ENCODE measurements at regions not wholly inside any gene's neighbourhood (a gene's known extent, or its start where the extent isn't known, plus 50 kb on each side); places are given as distances from the start of the nearest gene placed in this dataset.

GRCh38 chr3:163726125-163726524 is 1352.2 kb downstream of the SI start:
- H3K27ac ChIP-seq: no peak overlapping the region
- no peaks in the 10 kb centered on the region for H3K36me3 ChIP-seq (replicated peaks; ENCODE audit: insufficient read depth, low read depth)
- TF ChIP-seq CTCF (IDR thresholded peaks at IDR 0.05; ENCODE audit: poor library complexity) (no peak), EZH2 (IDR thresholded peaks at IDR 0.05; ENCODE audit: borderline replicate concordance) (no peak), EZH2phosphoT487 (IDR thresholded peaks at IDR 0.05; ENCODE audit: low read depth, severe bottlenecking, unreplicated experiment) (no peak)
- no peaks in the 10 kb centered on the region for H3K27me3 ChIP-seq
- no peak overlapping the region for H2AFZ ChIP-seq
- H4K20me1 ChIP-seq (ENCODE audit: insufficient read depth, poor library complexity, severe bottlenecking): no peaks in the 10 kb centered on the region
- H3K4me3 ChIP-seq: no peak overlapping the region
- DNase-seq (ENCODE audit: low spot score): no peak
- no peak overlapping the region for H3K4me2 ChIP-seq
- no peaks in the 10 kb centered on the region for H3K9me3 ChIP-seq (ENCODE audit: low read depth)
- H3K79me2 ChIP-seq: no peaks in the 10 kb centered on the region
- H3K9me2 ChIP-seq (replicated peaks; ENCODE audit: insufficient read depth): no peaks in the 10 kb centered on the region
- H3K4me1 ChIP-seq (ENCODE audit: insufficient read depth): no peaks in the 10 kb centered on the region
- 44% methylated on average over 2 of the region's 2 CpGs for WGBS (ENCODE audit: low lambda C conversion rate, missing lambda C conversion rate)

- TF ChIP-seq EZH2phosphoT487 (IDR thresholded peaks at IDR 0.05; ENCODE audit: low read depth, severe bottlenecking, unreplicated experiment): no peak
- TF ChIP-seq EZH2 (IDR thresholded peaks at IDR 0.05; ENCODE audit: borderline replicate concordance): no peak
- TF ChIP-seq CTCF (IDR thresholded peaks at IDR 0.05; ENCODE audit: poor library complexity): no peak
- H4K20me1 ChIP-seq (ENCODE audit: insufficient read depth, poor library complexity, severe bottlenecking): no peaks in the 10 kb centered on the region
- 90% methylated on average over 2 of the region's 2 CpGs for WGBS (ENCODE audit: low lambda C conversion rate, missing lambda C conversion rate)
Observed at GRCh38 chr3:163722405-163722804, 1355.9 kb downstream of the SI start.

DNA sequence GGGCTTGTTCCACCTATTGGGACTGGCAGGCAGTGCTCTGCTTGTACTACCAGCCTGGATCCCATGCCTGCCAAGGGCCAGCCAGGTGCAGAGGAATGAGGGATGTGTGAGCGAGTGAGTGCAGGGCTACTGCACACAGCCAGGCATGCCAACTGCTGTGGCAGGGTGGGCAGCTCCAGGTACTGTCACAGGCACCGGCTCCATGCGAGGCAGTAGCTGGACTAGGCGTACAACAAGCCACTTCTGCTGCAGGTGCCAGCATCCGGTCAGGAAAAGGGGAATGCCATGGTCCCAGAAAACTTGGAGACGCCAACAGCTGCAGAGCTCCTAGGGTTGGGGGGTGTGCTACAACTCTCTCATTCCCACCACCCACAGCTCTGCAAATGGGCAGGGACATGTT is 1356.7 kb downstream of the SI start:
- no peak overlapping the region for H3K4me3 ChIP-seq
- H3K9me3 ChIP-seq (ENCODE audit: low read depth): no peaks in the 10 kb centered on the region
- TF ChIP-seq EZH2phosphoT487 (IDR thresholded peaks at IDR 0.05; ENCODE audit: low read depth, severe bottlenecking, unreplicated experiment) (no peak), CTCF (IDR thresholded peaks at IDR 0.05; ENCODE audit: poor library complexity) (no peak), EZH2 (IDR thresholded peaks at IDR 0.05; ENCODE audit: borderline replicate concordance) (no peak)
- no peaks in the 10 kb centered on the region for H4K20me1 ChIP-seq (ENCODE audit: insufficient read depth, poor library complexity, severe bottlenecking)
- no peaks in the 10 kb centered on the region for H3K4me1 ChIP-seq (ENCODE audit: insufficient read depth)
- no peaks in the 10 kb centered on the region for H3K79me2 ChIP-seq
- H3K9me2 ChIP-seq (replicated peaks; ENCODE audit: insufficient read depth): no peaks in the 10 kb centered on the region
- H2AFZ ChIP-seq: no peak overlapping the region
- no peak overlapping the region for H3K4me2 ChIP-seq
- DNase-seq (ENCODE audit: low spot score): no peak
- H3K36me3 ChIP-seq (replicated peaks; ENCODE audit: insufficient read depth, low read depth): no peaks in the 10 kb centered on the region
- 95% methylated on average over 6 of the region's 6 CpGs for WGBS (ENCODE audit: low lambda C conversion rate, missing lambda C conversion rate)
- H3K27ac ChIP-seq: no peak overlapping the region
- H3K27me3 ChIP-seq: no peaks in the 10 kb centered on the region

More at GRCh38 chr3:163722405-163722804, 1355.9 kb downstream of the SI start:
- no peaks in the 10 kb centered on the region for H3K9me3 ChIP-seq (ENCODE audit: low read depth)
- H3K9me2 ChIP-seq (replicated peaks; ENCODE audit: insufficient read depth): no peaks in the 10 kb centered on the region
- no peaks in the 10 kb centered on the region for H3K4me1 ChIP-seq (ENCODE audit: insufficient read depth)
- no peak for DNase-seq (ENCODE audit: low spot score)
- no peaks in the 10 kb centered on the region for H3K27me3 ChIP-seq
- H2AFZ ChIP-seq: no peak overlapping the region
- no peak overlapping the region for H3K4me2 ChIP-seq
- H3K27ac ChIP-seq: no peak overlapping the region
- no peaks in the 10 kb centered on the region for H3K79me2 ChIP-seq
- H3K36me3 ChIP-seq (replicated peaks; ENCODE audit: insufficient read depth, low read depth): no peaks in the 10 kb centered on the region
- H3K4me3 ChIP-seq: no peak overlapping the region

DNA sequence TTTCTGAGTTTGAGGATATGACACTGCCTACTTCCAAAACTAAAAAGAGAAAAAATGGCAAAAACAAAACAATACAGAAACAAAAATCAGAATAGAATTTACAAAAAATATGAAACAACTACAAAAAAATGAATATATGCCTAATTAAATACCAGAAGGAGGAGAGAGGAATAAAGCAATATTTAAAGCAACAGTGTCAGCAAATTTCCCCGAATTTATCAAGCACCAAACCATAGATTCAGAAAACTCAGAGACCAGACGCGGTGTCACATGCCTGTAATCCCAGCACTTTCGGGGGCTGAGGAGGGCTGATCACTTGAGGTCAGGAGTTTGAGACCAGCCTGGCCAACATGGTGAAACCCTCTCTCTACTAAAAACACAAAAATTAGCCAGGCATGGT is 1360.9 kb downstream of the SI start:
- H3K9me3 ChIP-seq (ENCODE audit: low read depth): no peaks in the 10 kb centered on the region
- no peak overlapping the region for H3K4me2 ChIP-seq
- no peaks in the 10 kb centered on the region for H3K4me1 ChIP-seq (ENCODE audit: insufficient read depth)
- no peak overlapping the region for H2AFZ ChIP-seq
- no peaks in the 10 kb centered on the region for H3K36me3 ChIP-seq (replicated peaks; ENCODE audit: insufficient read depth, low read depth)
- no peaks in the 10 kb centered on the region for H4K20me1 ChIP-seq (ENCODE audit: insufficient read depth, poor library complexity, severe bottlenecking)
- no peaks in the 10 kb centered on the region for H3K79me2 ChIP-seq
- no peak overlapping the region for H3K27ac ChIP-seq
- 95% methylated on average over 4 of the region's 4 CpGs for WGBS (ENCODE audit: low lambda C conversion rate, missing lambda C conversion rate)
- H3K4me3 ChIP-seq: no peak overlapping the region
- no peak for DNase-seq (ENCODE audit: low spot score)
- TF ChIP-seq EZH2phosphoT487 (IDR thresholded peaks at IDR 0.05; ENCODE audit: low read depth, severe bottlenecking, unreplicated experiment): no peak
- TF ChIP-seq EZH2 (IDR thresholded peaks at IDR 0.05; ENCODE audit: borderline replicate concordance): no peak
- no peak for TF ChIP-seq CTCF (IDR thresholded peaks at IDR 0.05; ENCODE audit: poor library complexity)
- no peaks in the 10 kb centered on the region for H3K27me3 ChIP-seq
- no peaks in the 10 kb centered on the region for H3K9me2 ChIP-seq (replicated peaks; ENCODE audit: insufficient read depth)

Measured in hepatocyte (in vitro differentiated cells).